Nephron (organoid): ENCODE measurements at regions not wholly inside any gene's neighbourhood (a gene's known extent, or its start where the extent isn't known, plus 50 kb on each side); places are given as distances from the start of the nearest gene placed in this dataset.

ENCODE experiments used
- H3K27ac Mint-ChIP-seq, 3 experiments: 2 replicates each; pipeline ENCODE4 v1.8.0; 2020; ENCODE audit warnings: mixed read lengths in 3 of 3, mild to moderate bottlenecking in 2 of 3, moderate library complexity in 1 of 3
- H3K27me3 Mint-ChIP-seq: 2 replicates; pipeline ENCODE4 v1.8.0; 2021; ENCODE audit warnings: low read depth, mild to moderate bottlenecking, moderate library complexity, mixed read lengths
- H3K36me3 Mint-ChIP-seq: 2 replicates; pipeline ENCODE4 v1.8.0; 2020; ENCODE audit warnings: low read depth, mixed read lengths
- H3K4me1 Mint-ChIP-seq: 2 replicates; pipeline ENCODE4 v1.8.0; 2020; ENCODE audit warnings: mixed read lengths
- H3K4me3 Mint-ChIP-seq, 3 experiments: 2 replicates each; pipeline ENCODE4 v1.8.0; 2020; ENCODE audit warnings: mild to moderate bottlenecking in 3 of 3, mixed read lengths in 3 of 3, moderate library complexity in 2 of 3
- H3K9me3 Mint-ChIP-seq: 2 replicates; pipeline ENCODE4 v1.8.0; 2020; ENCODE audit warnings: mixed read lengths
- CTCF ChIP-seq, 3 experiments: fragments of 200-600 bp; sonication (generic); IDR thresholded peaks; one replicate each; pipeline ENCODE4 v1.5.0; 2021; ENCODE audit warnings: antibody characterized with exemption in 3 of 3; ENCODE audit not compliant: unreplicated experiment in 3 of 3

- Mint-ChIP-seq H3K27ac (no peak overlapping the region), H3K27me3 (no peaks in the 10 kb centered on the region), H3K4me3 (no peak overlapping the region), H3K36me3 (no peaks in the 10 kb centered on the region), H3K4me1 (peaks cover 11% of the 10 kb centered on the region), H3K9me3 (no peaks in the 10 kb centered on the region)
- no peak for TF ChIP-seq CTCF (IDR thresholded peaks at IDR 0.05; ENCODE audit: unreplicated experiment in 3 of 3)
These were observed 2182.7 kb upstream of the PIK3C3 start for GRCh38 chr18:39772155-39772919.

- Mint-ChIP-seq H3K4me1 (peaks cover 11% of the 10 kb centered on the region), H3K27ac (no peak overlapping the region), H3K27me3 (no peaks in the 10 kb centered on the region), H3K4me3 (no peak overlapping the region), H3K36me3 (no peaks in the 10 kb centered on the region), H3K9me3 (no peaks in the 10 kb centered on the region)
- TF ChIP-seq CTCF (IDR thresholded peaks at IDR 0.05; ENCODE audit: unreplicated experiment in 3 of 3): no peak
These were observed 2184.6 kb upstream of the PIK3C3 start for GRCh38 chr18:39770399-39770798.

- Mint-ChIP-seq H3K4me1 (no peaks in the 10 kb centered on the region), H3K9me3 (no peaks in the 10 kb centered on the region), H3K27me3 (no peaks in the 10 kb centered on the region), H3K27ac (no peak overlapping the region), H3K36me3 (no peaks in the 10 kb centered on the region), H3K4me3 (no peak overlapping the region)
- no peak for TF ChIP-seq CTCF (IDR thresholded peaks at IDR 0.05; ENCODE audit: unreplicated experiment in 3 of 3)
These were observed 2190.2 kb upstream of the PIK3C3 start for GRCh38 chr18:39764873-39765272.

DNA sequence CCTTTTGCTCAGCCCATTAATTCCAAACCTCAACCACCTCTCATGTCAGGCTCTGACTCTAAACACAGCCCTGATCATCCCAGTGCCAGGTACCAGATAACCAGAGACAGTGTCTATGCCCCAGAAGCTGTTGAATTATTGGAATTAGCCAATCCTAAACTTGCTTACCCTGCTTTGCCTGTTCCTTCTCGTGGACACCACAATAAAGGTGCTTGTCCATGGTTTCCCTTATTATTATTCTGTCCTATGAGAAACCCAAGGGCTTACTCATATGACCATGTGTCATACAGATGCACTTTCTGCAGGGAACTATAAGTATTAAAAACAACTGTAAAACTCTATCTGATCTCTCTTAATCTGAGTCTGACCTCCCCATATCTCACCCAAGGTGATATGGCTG, 2193.8 kb upstream of the PIK3C3 start:
- no peaks in the 10 kb centered on the region for H3K27me3 Mint-ChIP-seq
- no peaks in the 10 kb centered on the region for H3K4me1 Mint-ChIP-seq
- H3K9me3 Mint-ChIP-seq: peaks cover 5% of the 10 kb centered on the region
- peaks cover 3% of the 10 kb centered on the region for H3K36me3 Mint-ChIP-seq
- TF ChIP-seq CTCF (IDR thresholded peaks at IDR 0.05; ENCODE audit: unreplicated experiment in 3 of 3): no peak
- H3K4me3 Mint-ChIP-seq: no peak overlapping the region
- no peak overlapping the region for H3K27ac Mint-ChIP-seq

GRCh38 chr18:39759926-39760325, 2194.3 kb upstream of the CELF4 start:
- no peak overlapping the region for H3K4me3 Mint-ChIP-seq
- no peak overlapping the region for H3K27ac Mint-ChIP-seq
- no peak for TF ChIP-seq CTCF (IDR thresholded peaks at IDR 0.05; ENCODE audit: unreplicated experiment in 3 of 3)
- no peaks in the 10 kb centered on the region for H3K4me1 Mint-ChIP-seq
- peaks cover 3% of the 10 kb centered on the region for H3K36me3 Mint-ChIP-seq
- no peaks in the 10 kb centered on the region for H3K27me3 Mint-ChIP-seq
- peaks cover 8% of the 10 kb centered on the region for H3K9me3 Mint-ChIP-seq

GRCh38 chr18:39753178-39753577, 2187.6 kb upstream of the CELF4 start:
- peaks cover 13% of the 10 kb centered on the region for H3K9me3 Mint-ChIP-seq
- no peaks in the 10 kb centered on the region for H3K27me3 Mint-ChIP-seq
- no peak overlapping the region for H3K27ac Mint-ChIP-seq
- H3K4me1 Mint-ChIP-seq: peaks cover 13% of the 10 kb centered on the region
- TF ChIP-seq CTCF (IDR thresholded peaks at IDR 0.05; ENCODE audit: unreplicated experiment in 3 of 3): no peak
- peaks cover 25% of the 10 kb centered on the region for H3K36me3 Mint-ChIP-seq
- H3K4me3 Mint-ChIP-seq: no peak overlapping the region
